ENCODE measurements at regions not wholly inside any gene's neighbourhood (a gene's known extent, or its start where the extent isn't known, plus 50 kb on each side); places are given as distances from the start of the nearest gene placed in this dataset.

- ATAC-seq (no peak), DNase-seq (no peak)
- intact Hi-C loops (cut with DNase I): no loop called here
Observed at GRCh38 chr18:77853859-77854258, 604.2 kb downstream of the GALR1 start.

- intact Hi-C loops (cut with DNase I): no loop called here
- DNase-seq (no peak), ATAC-seq (no peak)
Observed at GRCh38 chr18:77857678-77858655, 608.3 kb downstream of the GALR1 start.

GRCh38 chr18:77859634-77860033 is 610.0 kb downstream of the GALR1 start:
- no peak for ATAC-seq
- intact Hi-C loops (cut with DNase I): no loop called here

GRCh38 chr18:77862066-77862757 is 612.6 kb downstream of the GALR1 start:
- no peak for ATAC-seq
- intact Hi-C loops (cut with DNase I): no loop called here
- no peak for DNase-seq

More at GRCh38 chr18:77859634-77860033, 610.0 kb downstream of the GALR1 start:
- DNase-seq: no peak

GRCh38 chr18:77865853-77866252 is 616.2 kb downstream of the GALR1 start:
- DNase-seq (no peak), ATAC-seq (no peak)
- intact Hi-C loops (cut with DNase I): no loop called here

- ATAC-seq: no peak
- intact Hi-C loops (cut with DNase I): no loop called here
- no peak for DNase-seq
Observed at GRCh38 chr18:77866351-77866750, 616.7 kb downstream of the GALR1 start.

GRCh38 chr18:77870199-77870598 is 620.6 kb downstream of the GALR1 start:
- DNase-seq (peak; percentile 39), ATAC-seq (peak in 1 of 2 donors; percentile 31)
- intact Hi-C loops (cut with DNase I): no loop called here

- intact Hi-C loops (cut with DNase I): no loop called here
- DNase-seq (no peak), ATAC-seq (no peak)
Observed at GRCh38 chr18:77870894-77871293, 621.2 kb downstream of the GALR1 start.

- no peak for DNase-seq
- no peak for ATAC-seq
- intact Hi-C loops (cut with DNase I): no loop called here
Observed at GRCh38 chr18:77872166-77872565, 622.5 kb downstream of the GALR1 start.

- intact Hi-C loops (cut with DNase I): no loop called here
Observed at GRCh38 chr18:77876319-77876865, 626.7 kb downstream of the GALR1 start.

GRCh38 chr18:77879829-77880228 is 630.2 kb downstream of the GALR1 start:
- DNase-seq: no peak
- intact Hi-C loops (cut with DNase I): no loop called here
- ATAC-seq: no peak

More at GRCh38 chr18:77876319-77876865, 626.7 kb downstream of the GALR1 start:
- no peak for DNase-seq
- ATAC-seq: no peak

- ATAC-seq (no peak), DNase-seq (no peak)
- intact Hi-C loops (cut with DNase I): no loop called here
Observed at GRCh38 chr18:77884454-77884853, 634.8 kb downstream of the GALR1 start.

GRCh38 chr18:77894060-77894459 is 644.4 kb downstream of the GALR1 start:
- intact Hi-C loops (cut with DNase I): no loop called here
- DNase-seq: no peak
- ATAC-seq: no peak

GRCh38 chr18:77895250-77895649 is 645.6 kb downstream of the GALR1 start:
- DNase-seq (no peak), ATAC-seq (no peak)
- intact Hi-C loops (cut with DNase I): no loop called here

GRCh38 chr18:77896586-77897252 is 647.1 kb downstream of the GALR1 start:
- no peak for DNase-seq
- no peak for ATAC-seq
- intact Hi-C loops (cut with DNase I): no loop called here

- no peak for ATAC-seq
- intact Hi-C loops (cut with DNase I): no loop called here
- DNase-seq: no peak
Observed at GRCh38 chr18:77897606-77898005, 648.0 kb downstream of the GALR1 start.

GRCh38 chr18:77899972-77900754 is 650.5 kb downstream of the GALR1 start:
- DNase-seq: peak; percentile 40
- intact Hi-C loops (cut with DNase I): loop anchor here in 1 of 2 donors (10.0 kb wide), 1 partner anchor 1085 kb away; no protein-coding TSS in a partner anchor
- peak; percentile 91 to 92 for ATAC-seq

GRCh38 chr18:77905011-77905410 is 655.4 kb downstream of the GALR1 start:
- no peak for DNase-seq
- no peak for ATAC-seq
- intact Hi-C loops (cut with DNase I): loop anchor here in 1 of 2 donors (10.0 kb wide), 1 partner anchor 1080 kb away; no protein-coding TSS in a partner anchor
